ENCODE measurements at regions not wholly inside any gene's neighbourhood (a gene's known extent, or its start where the extent isn't known, plus 50 kb on each side); places are given as distances from the start of the nearest gene placed in this dataset.

DNA sequence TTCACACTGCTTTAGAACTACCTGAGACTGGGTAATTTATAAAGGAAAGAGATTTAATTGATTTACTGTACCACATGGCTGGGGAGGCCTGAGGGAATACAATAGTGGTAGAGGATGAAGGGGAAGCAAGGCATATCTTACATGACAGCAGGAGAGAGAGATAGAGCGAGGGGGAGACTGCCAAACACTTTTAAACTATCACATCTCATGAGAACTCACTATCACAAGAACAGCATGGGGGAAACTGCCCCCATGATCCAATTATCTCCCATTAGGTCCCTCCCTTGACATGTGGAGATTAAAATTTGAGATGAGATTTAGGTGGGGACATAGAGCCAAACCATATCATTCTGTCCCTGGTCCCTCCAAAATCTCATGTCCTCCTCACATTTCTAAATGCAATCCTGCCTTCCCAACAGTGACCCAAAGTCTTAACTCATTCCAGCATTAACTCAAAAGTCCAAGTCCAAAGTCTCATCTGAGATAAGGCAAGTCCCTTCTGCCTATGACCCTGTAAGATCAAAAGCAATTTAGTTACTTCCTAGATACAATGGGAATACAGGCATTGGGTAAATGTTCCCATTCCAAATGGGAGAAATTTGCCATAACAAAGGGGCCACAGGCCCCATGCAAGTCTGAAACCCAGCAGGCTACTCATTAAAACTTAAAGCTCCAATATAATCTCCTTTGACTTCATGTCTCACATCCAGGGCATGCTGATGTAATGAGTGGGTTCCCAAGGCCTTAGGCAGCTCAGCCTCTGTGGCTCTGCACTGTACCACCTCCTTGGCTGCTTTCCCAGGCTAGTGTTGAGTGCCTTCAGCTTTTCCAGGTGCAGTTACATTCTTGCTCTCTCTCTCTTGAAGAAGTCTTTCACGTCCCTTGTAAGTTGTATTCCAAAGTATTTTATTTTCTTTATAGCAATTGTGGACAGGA lies 481.7 kb upstream of the TGFBR2 start:
- no CpG with 5 or more reads among the region's 2 CpGs for WGBS (ENCODE audit: insufficient coverage)
- no peak for DNase-seq
- no peaks in the 10 kb centered on the region for H3K36me3 ChIP-seq (ENCODE audit: control insufficient read depth in 4 of 4, insufficient read depth in 4 of 4, low read length in 3 of 4)
- H3K4me1 ChIP-seq (ENCODE audit: control extremely low read depth in 1 of 4, control insufficient read depth in 4 of 4, insufficient read depth in 4 of 4, low read length in 3 of 4): peaks cover 0 to 3% (median 1%) of the 10 kb centered on the region in 4 experiments
- POLR2A ChIA-PET: no interaction called here
- H3K4me3 ChIP-seq (ENCODE audit: control insufficient read depth in 1 of 7, extremely low read depth in 1 of 7, insufficient read depth in 4 of 7, low read depth in 2 of 7, low read length in 6 of 7): no peak overlapping the region
- H3K27ac ChIP-seq (ENCODE audit: insufficient read depth in 1 of 2, low read depth in 1 of 2, low read length in 2 of 2, poor library complexity in 1 of 2, severe bottlenecking in 2 of 2): no peak overlapping the region
- CTCF ChIA-PET: interaction anchor here (0.8 kb wide), 1 partner anchor 19 kb away, joined by 3 read pairs; no protein-coding TSS in a partner anchor
- peaks cover 0 to 3% (median 0%) of the 10 kb centered on the region in 5 experiments for H3K9me3 ChIP-seq (ENCODE audit: control extremely low read depth in 1 of 5, control insufficient read depth in 4 of 5, insufficient read depth in 2 of 5, low read depth in 1 of 5, low read length in 4 of 5)
- H3K27me3 ChIP-seq (replicated peaks in 2 of 5; ENCODE audit: control insufficient read depth in 4 of 5, insufficient read depth in 5 of 5, low read length in 4 of 5): no peaks in the 10 kb centered on the region

DNA sequence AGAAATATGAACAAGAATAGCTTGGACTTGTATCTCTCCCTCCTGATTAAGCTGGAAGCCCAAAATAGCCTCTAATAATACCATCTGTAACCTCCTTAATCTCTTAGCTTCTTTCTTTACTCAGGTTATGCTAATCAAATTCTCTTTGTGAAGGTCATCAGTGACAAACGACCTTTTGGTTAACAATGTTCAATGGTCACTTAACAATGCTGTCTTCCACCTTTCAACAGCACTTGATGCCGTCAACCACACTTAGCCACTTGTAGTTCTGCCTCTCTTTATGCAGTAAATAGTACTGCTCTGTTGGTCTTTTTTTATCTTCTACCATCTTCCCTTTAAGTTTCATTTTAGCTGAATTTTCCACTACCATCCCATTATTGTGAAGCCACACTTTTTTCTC lies 476.6 kb upstream of the TGFBR2 start:
- CTCF ChIA-PET: no interaction called here
- no peak overlapping the region for H3K27ac ChIP-seq (ENCODE audit: insufficient read depth in 1 of 2, low read depth in 1 of 2, low read length in 2 of 2, poor library complexity in 1 of 2, severe bottlenecking in 2 of 2)

DNA sequence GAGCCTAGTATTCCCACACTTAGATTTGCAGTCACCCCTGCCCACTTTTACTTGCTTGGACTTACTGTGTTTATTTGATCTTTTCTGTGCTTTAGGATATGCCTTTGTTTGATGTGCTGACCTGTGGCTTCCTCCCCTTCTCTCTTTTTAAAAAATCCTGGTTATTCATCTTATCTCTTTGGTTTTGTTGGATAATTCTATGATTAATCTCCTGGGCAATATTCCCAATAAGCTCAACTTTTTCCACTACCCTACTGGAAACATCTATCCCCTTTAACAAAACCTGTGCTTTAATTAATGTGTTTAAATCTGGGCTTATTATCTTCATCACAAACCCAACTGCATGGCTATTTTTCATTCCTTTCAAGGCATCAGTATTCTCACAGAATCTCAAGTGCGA lies 476.0 kb upstream of the TGFBR2 start:
- H3K36me3 ChIP-seq (ENCODE audit: control insufficient read depth in 4 of 4, insufficient read depth in 4 of 4, low read length in 3 of 4): no peaks in the 10 kb centered on the region
- no peak for DNase-seq
- H3K27ac ChIP-seq (ENCODE audit: insufficient read depth in 1 of 2, low read depth in 1 of 2, low read length in 2 of 2, poor library complexity in 1 of 2, severe bottlenecking in 2 of 2): no peak overlapping the region
- ChIA-PET CTCF (no interaction called here), POLR2A (no interaction called here)
- no peaks in the 10 kb centered on the region for H3K4me1 ChIP-seq (ENCODE audit: control extremely low read depth in 1 of 4, control insufficient read depth in 4 of 4, insufficient read depth in 4 of 4, low read length in 3 of 4)
- H3K4me3 ChIP-seq (ENCODE audit: control insufficient read depth in 1 of 7, extremely low read depth in 1 of 7, insufficient read depth in 4 of 7, low read depth in 2 of 7, low read length in 6 of 7): no peak overlapping the region
- WGBS (ENCODE audit: insufficient coverage): 100% methylated on average over 1 of the region's 1 CpG
- no peaks in the 10 kb centered on the region for H3K27me3 ChIP-seq (replicated peaks in 2 of 5; ENCODE audit: control insufficient read depth in 4 of 5, insufficient read depth in 5 of 5, low read length in 4 of 5)
- H3K9me3 ChIP-seq (ENCODE audit: control extremely low read depth in 1 of 5, control insufficient read depth in 4 of 5, insufficient read depth in 2 of 5, low read depth in 1 of 5, low read length in 4 of 5): peaks cover 0 to 3% (median 0%) of the 10 kb centered on the region in 5 experiments

More for the DNA sequence above, 476.6 kb upstream of the TGFBR2 start:
- Histone ChIP-seq H3K9me3 (ENCODE audit: control extremely low read depth in 1 of 5, control insufficient read depth in 4 of 5, insufficient read depth in 2 of 5, low read depth in 1 of 5, low read length in 4 of 5) (peaks cover 0 to 3% (median 0%) of the 10 kb centered on the region in 5 experiments), H3K36me3 (ENCODE audit: control insufficient read depth in 4 of 4, insufficient read depth in 4 of 4, low read length in 3 of 4) (no peaks in the 10 kb centered on the region), H3K4me3 (ENCODE audit: control insufficient read depth in 1 of 7, extremely low read depth in 1 of 7, insufficient read depth in 4 of 7, low read depth in 2 of 7, low read length in 6 of 7) (no peak overlapping the region), H3K4me1 (ENCODE audit: control extremely low read depth in 1 of 4, control insufficient read depth in 4 of 4, insufficient read depth in 4 of 4, low read length in 3 of 4) (no peaks in the 10 kb centered on the region), H3K27me3 (replicated peaks in 2 of 5; ENCODE audit: control insufficient read depth in 4 of 5, insufficient read depth in 5 of 5, low read length in 4 of 5) (no peaks in the 10 kb centered on the region)
- 94% methylated on average over 2 of the region's 2 CpGs for WGBS (ENCODE audit: insufficient coverage)
- POLR2A ChIA-PET: no interaction called here
- no peak for DNase-seq

DNA sequence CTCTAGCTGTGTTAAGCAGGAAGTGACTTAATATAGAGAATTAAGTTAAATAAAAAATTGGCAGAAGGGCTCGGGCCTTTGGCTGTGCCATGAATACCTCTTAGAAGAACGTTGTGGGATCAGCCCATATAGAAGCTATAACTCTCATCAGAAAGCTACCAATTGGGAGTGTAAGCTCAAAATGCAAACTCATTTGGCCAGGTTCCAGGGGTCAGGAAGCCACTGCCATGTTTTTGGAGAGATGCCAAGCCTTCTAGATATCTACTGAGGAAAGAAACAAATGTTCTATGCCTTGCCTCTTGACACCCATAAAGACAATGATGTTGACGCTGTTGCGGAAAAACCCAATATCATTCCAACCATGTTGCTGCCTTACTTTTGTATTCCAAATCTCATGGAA lies 475.2 kb upstream of the TGFBR2 start:
- 77% methylated on average over 2 of the region's 4 CpGs for WGBS (ENCODE audit: insufficient coverage)
- no peak for DNase-seq
- Histone ChIP-seq H3K4me3 (ENCODE audit: control insufficient read depth in 1 of 7, extremely low read depth in 1 of 7, insufficient read depth in 4 of 7, low read depth in 2 of 7, low read length in 6 of 7) (no peak overlapping the region), H3K27me3 (replicated peaks in 2 of 5; ENCODE audit: control insufficient read depth in 4 of 5, insufficient read depth in 5 of 5, low read length in 4 of 5) (no peaks in the 10 kb centered on the region), H3K4me1 (ENCODE audit: control extremely low read depth in 1 of 4, control insufficient read depth in 4 of 4, insufficient read depth in 4 of 4, low read length in 3 of 4) (no peaks in the 10 kb centered on the region), H3K9me3 (ENCODE audit: control extremely low read depth in 1 of 5, control insufficient read depth in 4 of 5, insufficient read depth in 2 of 5, low read depth in 1 of 5, low read length in 4 of 5) (peaks cover 0 to 3% (median 0%) of the 10 kb centered on the region in 5 experiments), H3K27ac (ENCODE audit: insufficient read depth in 1 of 2, low read depth in 1 of 2, low read length in 2 of 2, poor library complexity in 1 of 2, severe bottlenecking in 2 of 2) (no peak overlapping the region), H3K36me3 (ENCODE audit: control insufficient read depth in 4 of 4, insufficient read depth in 4 of 4, low read length in 3 of 4) (no peaks in the 10 kb centered on the region)
- CTCF ChIA-PET: no interaction called here
- POLR2A ChIA-PET: no interaction called here

DNA sequence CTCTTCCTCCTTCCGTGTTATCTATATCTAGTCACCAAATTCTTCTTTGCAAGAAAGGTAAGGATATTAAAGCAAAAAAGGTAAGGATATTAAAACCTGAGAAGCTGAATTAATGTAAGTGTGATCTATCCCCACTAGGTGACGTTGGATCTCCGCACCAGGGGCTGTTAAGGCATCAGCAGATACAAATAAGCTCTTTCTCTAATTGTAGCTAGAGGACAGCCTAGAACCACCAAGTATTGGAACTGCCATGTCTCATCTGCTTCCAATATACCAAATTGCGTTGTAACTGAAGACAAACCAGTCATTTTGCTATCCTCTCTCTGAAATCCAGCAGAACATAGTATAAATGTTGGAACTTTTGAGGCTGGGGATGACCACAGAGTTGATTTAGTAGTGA lies 471.2 kb upstream of the TGFBR2 start:
- no peak overlapping the region for H3K27ac ChIP-seq (ENCODE audit: insufficient read depth in 1 of 2, low read depth in 1 of 2, low read length in 2 of 2, poor library complexity in 1 of 2, severe bottlenecking in 2 of 2)
- no peak for DNase-seq
- WGBS (ENCODE audit: insufficient coverage): 90% methylated on average over 3 of the region's 4 CpGs
- no peaks in the 10 kb centered on the region for H3K36me3 ChIP-seq (ENCODE audit: control insufficient read depth in 4 of 4, insufficient read depth in 4 of 4, low read length in 3 of 4)
- H3K9me3 ChIP-seq (ENCODE audit: control extremely low read depth in 1 of 5, control insufficient read depth in 4 of 5, insufficient read depth in 2 of 5, low read depth in 1 of 5, low read length in 4 of 5): peaks cover 0 to 1% (median 0%) of the 10 kb centered on the region in 5 experiments
- H3K4me3 ChIP-seq (ENCODE audit: control insufficient read depth in 1 of 7, extremely low read depth in 1 of 7, insufficient read depth in 4 of 7, low read depth in 2 of 7, low read length in 6 of 7): no peak overlapping the region
- CTCF ChIA-PET: interaction anchor here (1.0 to 1.1 kb wide), 2 partner anchors 14 to 64 kb away, joined by 3 read pairs; no protein-coding TSS in a partner anchor
- POLR2A ChIA-PET: no interaction called here
- H3K4me1 ChIP-seq (ENCODE audit: control extremely low read depth in 1 of 4, control insufficient read depth in 4 of 4, insufficient read depth in 4 of 4, low read length in 3 of 4): no peaks in the 10 kb centered on the region
- H3K27me3 ChIP-seq (replicated peaks in 2 of 5; ENCODE audit: control insufficient read depth in 4 of 5, insufficient read depth in 5 of 5, low read length in 4 of 5): no peaks in the 10 kb centered on the region

DNA sequence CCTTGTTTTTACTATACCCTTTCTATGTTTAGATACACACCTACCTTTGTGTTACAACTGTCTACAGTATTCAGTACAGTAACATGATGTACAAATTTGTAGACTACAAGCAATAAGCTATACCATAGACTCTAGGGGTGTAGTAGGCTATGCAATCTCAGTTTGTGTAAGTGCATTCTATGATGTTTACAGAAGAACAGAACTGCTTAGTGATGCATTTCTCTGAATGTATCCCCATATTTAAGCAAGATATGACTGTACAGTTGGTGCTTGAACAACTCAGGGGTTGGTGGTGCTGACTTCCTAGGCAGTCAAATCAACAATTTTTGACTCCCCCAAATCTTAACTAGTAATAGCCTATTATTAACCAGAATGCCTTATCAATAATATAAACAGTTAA lies 467.1 kb upstream of the TGFBR2 start:
- Histone ChIP-seq H3K27ac (ENCODE audit: insufficient read depth in 1 of 2, low read depth in 1 of 2, low read length in 2 of 2, poor library complexity in 1 of 2, severe bottlenecking in 2 of 2) (no peak overlapping the region), H3K36me3 (ENCODE audit: control insufficient read depth in 4 of 4, insufficient read depth in 4 of 4, low read length in 3 of 4) (no peaks in the 10 kb centered on the region), H3K4me3 (ENCODE audit: control insufficient read depth in 1 of 7, extremely low read depth in 1 of 7, insufficient read depth in 4 of 7, low read depth in 2 of 7, low read length in 6 of 7) (no peak overlapping the region), H3K4me1 (ENCODE audit: control extremely low read depth in 1 of 4, control insufficient read depth in 4 of 4, insufficient read depth in 4 of 4, low read length in 3 of 4) (no peaks in the 10 kb centered on the region), H3K9me3 (ENCODE audit: control extremely low read depth in 1 of 5, control insufficient read depth in 4 of 5, insufficient read depth in 2 of 5, low read depth in 1 of 5, low read length in 4 of 5) (peaks cover 0 to 1% (median 0%) of the 10 kb centered on the region in 5 experiments), H3K27me3 (replicated peaks in 2 of 5; ENCODE audit: control insufficient read depth in 4 of 5, insufficient read depth in 5 of 5, low read length in 4 of 5) (no peaks in the 10 kb centered on the region)
- no peak for DNase-seq
- POLR2A ChIA-PET: no interaction called here
- CTCF ChIA-PET: no interaction called here

DNA sequence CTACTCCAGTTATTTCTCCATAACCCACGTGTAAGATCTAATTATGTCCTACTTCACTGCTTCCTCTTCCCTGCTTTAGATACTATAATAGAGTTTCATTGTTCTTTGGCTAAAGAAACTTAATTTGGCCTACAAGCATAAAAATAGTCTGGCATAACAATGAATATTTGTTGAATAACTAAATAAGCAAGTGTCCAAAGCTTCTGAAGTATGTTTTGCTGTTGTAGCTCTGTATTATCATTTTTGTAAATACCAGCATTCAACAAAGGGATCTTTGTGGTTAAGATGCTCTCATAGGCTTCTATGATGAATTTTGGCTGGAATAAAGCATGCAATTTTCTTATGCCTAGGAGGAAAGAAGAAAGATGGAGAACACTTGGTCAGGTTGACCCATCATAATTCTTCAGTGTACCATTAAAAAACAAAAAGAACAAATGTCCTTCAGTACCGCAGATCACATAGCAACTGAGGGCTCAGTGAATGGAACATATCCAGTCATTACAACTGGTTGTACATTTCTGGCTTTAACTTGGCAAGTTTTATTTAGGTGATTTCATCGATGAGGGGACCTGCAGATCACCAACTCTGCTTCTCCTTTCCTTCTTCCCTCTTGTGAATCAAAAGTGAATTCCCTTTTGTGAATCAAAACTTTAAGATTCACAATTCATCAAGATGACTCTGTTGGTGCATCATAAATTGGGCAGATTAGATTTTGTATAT lies 465.9 kb upstream of the TGFBR2 start:
- H3K36me3 ChIP-seq (ENCODE audit: control insufficient read depth in 4 of 4, insufficient read depth in 4 of 4, low read length in 3 of 4): no peaks in the 10 kb centered on the region
- ChIA-PET CTCF (interaction anchor here (1.1 kb wide), 1 partner anchor 12 kb away, joined by 3 read pairs; no protein-coding TSS in a partner anchor), POLR2A (no interaction called here)
- no peak overlapping the region for H3K27ac ChIP-seq (ENCODE audit: insufficient read depth in 1 of 2, low read depth in 1 of 2, low read length in 2 of 2, poor library complexity in 1 of 2, severe bottlenecking in 2 of 2)
- WGBS (ENCODE audit: insufficient coverage): 100% methylated on average over 1 of the region's 3 CpGs
- DNase-seq: no peak
- peaks cover 0 to 1% (median 0%) of the 10 kb centered on the region in 5 experiments for H3K9me3 ChIP-seq (ENCODE audit: control extremely low read depth in 1 of 5, control insufficient read depth in 4 of 5, insufficient read depth in 2 of 5, low read depth in 1 of 5, low read length in 4 of 5)
- H3K27me3 ChIP-seq (replicated peaks in 2 of 5; ENCODE audit: control insufficient read depth in 4 of 5, insufficient read depth in 5 of 5, low read length in 4 of 5): no peaks in the 10 kb centered on the region
- no peaks in the 10 kb centered on the region for H3K4me1 ChIP-seq (ENCODE audit: control extremely low read depth in 1 of 4, control insufficient read depth in 4 of 4, insufficient read depth in 4 of 4, low read length in 3 of 4)
- H3K4me3 ChIP-seq (ENCODE audit: control insufficient read depth in 1 of 7, extremely low read depth in 1 of 7, insufficient read depth in 4 of 7, low read depth in 2 of 7, low read length in 6 of 7): no peak overlapping the region

Measured in common myeloid progenitor, CD34-positive (primary cell).